OCI-M2 (cell line): ENCODE measurements at regions not wholly inside any gene's neighbourhood (a gene's known extent, or its start where the extent isn't known, plus 50 kb on each side); places are given as distances from the start of the nearest gene placed in this dataset.
"Not testable (repeated sequence)": the region's sequence is repeated elsewhere in the genome, so short reads cannot be mapped to it uniquely, and the experiment has no call there.

Experiments
- DNase-seq: peaks from one replicate; lab custom pipeline; 2025; ENCODE audit not compliant: unreplicated experiment; lab: John Stamatoyannopoulos, UW

DNA sequence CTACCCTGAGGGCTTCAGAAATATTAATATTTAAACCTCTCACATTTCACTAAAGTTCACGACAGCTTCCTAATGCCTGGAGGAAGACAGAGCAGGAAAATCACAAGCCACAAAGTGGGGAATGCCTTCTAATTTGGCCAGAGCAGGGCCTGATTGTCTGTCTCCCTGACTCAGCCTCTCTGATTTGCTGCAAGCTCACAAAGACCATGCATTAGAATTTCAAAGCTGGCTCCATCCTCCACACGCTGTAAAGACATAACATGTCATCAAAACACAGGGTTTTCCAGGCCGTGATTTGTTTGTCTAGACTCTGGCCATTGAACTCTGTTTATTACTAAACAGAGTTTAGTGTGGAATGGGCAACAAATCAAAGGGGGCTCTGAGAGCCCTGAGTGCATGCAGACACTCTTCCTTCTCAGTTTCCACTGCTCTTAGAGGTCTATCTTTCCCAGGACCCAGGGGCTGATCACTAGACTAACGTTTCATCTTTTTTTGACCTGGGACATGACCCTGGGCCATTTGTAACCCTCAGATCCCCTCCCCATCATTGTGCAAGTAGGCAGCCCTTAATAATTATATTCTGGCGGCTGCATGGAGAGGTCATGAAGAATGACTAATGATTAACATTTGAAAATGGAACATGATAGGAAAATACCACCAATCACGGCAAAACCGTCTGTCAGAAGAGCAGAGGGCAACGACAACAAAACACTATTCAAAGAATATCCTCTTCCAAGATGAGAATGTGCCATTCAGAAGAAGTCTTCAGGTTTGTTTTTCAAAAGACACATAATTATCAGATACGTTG is 140.2 kb downstream of the ENC1 start:
- DNase-seq: no peak

DNA sequence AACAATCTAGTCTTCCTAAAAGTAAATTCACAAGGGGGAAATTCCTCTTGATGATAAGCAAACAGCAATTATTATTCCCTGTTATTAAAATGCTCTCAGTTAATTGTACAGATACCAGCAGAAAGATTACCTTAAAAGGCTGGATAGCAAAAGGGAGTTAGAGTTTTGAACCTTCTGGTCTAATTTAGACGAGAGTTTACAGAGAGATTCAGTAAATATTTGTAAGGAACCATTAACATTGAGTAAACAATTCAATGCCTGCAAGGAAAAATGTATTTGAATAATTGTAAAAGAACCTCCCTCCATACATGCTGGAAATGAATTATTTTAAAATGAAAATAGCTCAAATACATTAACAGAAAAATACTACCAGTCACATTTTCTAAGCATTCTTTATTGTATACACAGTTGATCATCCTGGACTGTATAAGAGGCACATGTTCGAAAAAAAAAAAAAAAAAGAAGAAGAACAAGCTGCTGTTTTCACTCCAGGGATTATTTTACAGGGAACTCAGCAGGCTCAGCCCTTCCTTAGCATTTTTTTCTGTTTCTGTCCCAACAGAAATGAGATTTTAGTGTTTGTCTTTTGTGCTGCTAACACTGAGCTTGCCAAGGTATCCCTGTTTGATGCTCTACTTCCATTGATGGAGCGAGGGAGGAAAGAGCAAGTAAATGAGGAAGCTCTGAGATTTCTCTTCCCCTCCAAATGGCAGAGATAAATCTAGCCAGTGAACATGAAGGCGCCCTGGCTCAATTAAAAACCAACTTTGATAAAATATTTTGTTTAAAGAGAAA is 141.1 kb downstream of the ENC1 start:
- DNase-seq: no peak

DNA sequence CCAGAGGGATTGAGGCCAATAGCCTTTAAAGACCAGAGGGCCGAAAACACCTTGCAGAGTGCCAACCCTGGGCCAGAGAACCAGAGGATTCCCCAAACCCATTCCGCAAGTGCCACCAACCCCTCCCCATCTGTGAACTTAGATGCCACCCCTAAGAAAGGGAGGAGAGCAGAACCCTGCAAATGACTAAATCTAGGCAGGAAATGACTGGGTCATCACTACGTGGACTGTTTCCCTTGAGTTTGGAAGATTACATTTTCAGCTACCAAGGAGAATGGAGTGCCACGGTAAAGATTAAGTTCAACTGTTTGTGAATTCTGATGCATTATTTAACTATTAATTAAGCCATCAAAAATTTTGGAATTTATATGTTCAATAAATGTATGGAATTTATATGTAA is 142.8 kb downstream of the ENC1 start:
- DNase-seq: no peak

DNA sequence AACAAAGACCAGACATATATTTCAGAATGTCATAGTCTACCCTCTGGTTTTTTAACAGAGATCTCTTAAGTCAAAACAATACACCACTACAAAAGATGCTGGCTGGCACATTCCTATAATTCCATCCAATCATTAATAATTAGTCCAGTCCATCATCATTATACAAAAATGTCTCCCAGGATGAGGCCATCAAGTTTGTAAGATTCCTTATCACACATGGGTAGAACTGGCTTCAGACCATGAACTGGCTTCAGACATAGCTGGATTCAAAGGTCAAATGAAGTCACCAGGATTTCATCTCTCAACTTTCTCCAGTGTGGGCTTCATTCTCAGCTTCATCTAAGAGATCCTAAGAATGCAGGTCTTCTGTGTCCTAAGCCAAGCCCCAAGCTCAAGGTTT is 147.1 kb downstream of the ENC1 start:
- no peak for DNase-seq

DNA sequence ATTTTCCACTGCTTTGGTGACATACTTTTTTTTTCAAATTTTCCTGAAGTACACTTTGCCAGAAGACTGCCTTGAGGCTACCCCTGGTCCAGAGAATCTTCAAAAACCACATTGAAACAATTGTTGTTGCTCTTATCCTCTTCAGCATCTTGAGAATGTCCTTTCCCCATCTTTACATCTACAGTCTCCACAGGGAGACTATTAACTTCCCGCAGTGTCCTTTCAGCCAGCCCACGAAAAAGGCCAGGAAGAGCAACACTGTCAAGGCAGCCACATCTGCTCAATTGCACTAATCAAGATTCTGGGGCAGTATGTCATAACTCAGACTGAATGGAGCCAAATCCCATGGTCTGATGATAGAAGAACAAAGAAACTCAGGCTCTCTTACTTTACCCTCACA is 148.3 kb downstream of the ENC1 start:
- no peak for DNase-seq

DNA sequence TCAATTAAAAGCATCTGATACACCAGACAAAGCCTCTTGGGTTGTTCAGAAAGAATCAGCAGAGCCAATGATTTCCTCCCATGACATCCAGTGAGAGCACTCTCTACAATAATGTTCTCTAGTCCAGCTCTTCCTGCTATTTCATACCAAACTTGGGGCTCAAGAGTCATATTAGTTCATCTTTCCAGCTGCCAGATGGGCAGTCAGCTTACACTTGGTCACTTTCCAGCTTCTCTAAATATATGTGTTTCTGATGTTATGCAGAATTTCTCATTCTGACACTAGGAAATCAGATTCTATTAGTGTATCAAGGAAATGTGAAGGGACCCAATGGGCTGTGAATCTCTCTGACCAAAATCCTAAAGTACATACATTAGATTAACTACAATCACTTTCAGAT is 148.9 kb downstream of the ENC1 start:
- DNase-seq: no peak

DNA sequence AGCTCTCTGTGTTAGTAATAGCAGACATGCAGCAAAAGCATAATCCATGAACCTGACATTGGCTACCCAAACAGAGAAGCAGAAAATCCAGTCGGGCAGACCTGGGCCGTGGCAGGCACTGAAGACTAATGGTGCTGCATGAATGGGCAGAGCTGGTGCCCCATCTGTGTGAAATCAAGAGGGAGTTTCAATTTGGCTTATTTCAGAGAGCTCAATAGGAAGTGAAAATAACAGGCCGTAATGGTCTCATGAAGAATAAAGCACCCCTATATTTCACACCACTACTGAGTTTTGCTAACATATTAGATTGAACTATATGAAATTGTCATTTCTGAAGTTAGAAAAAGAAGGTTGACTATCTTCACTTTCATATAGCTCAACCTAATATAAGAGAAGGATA is 149.7 kb downstream of the ENC1 start:
- no peak for DNase-seq

DNA sequence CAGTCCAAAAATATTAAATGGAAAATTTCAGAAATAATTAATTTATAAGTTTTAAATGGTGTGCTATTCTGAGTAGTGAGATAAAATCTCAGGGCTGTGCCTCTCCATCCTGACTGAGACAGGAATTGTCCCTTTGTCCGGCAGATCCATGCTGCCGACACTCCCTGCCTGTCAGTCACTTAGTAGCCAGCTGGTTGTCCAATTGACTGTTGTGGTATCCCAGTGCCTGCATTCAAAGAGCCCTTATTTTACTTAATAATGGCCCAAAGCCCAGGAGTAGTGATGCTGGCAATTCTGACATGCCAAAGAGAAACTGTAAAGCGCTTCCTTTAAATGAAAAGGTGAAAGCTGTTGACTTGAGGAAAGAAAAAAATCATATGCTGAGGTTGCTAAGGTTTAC is 157.5 kb downstream of the ENC1 start:
- no peak for DNase-seq

DNA sequence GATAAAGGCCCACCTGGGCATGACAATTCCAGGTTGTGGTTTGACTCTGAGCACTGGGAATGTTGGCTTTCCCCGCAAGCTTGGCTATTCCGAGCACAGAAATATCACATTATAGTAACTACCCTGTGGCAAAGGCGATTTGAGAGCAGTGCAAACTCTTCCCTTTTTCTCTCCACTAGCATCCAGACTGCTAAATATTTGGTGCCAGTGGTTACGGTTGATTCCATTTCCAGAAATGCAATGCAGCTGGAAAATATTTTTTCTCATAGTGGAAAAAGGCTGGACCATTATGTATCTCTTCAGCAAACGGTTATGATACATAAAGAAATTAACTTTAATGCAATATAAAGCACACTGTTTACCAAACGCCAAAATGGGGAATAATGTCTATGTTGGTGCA is 158.0 kb downstream of the ENC1 start:
- no peak for DNase-seq

DNA sequence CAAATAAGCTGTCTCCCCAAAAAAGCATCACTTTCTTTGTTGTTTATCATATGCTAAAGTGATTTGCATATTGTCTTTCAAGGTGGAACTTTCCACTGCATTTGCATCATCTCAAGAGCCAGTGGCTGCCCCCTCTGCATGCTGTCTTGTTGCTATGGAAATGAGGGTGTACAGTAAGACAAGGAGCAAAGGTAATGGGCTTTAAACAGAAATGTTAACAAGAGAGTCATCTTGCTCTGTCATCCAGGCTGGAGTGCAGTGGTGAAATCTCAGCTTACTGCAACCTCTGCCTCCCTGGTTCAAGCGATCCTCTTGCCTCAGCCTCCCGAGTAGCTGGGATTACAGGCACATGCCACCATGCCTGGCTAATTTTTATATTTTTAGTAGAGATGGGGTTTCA is 159.2 kb downstream of the ENC1 start:
- not testable (repeated sequence) for DNase-seq

DNA sequence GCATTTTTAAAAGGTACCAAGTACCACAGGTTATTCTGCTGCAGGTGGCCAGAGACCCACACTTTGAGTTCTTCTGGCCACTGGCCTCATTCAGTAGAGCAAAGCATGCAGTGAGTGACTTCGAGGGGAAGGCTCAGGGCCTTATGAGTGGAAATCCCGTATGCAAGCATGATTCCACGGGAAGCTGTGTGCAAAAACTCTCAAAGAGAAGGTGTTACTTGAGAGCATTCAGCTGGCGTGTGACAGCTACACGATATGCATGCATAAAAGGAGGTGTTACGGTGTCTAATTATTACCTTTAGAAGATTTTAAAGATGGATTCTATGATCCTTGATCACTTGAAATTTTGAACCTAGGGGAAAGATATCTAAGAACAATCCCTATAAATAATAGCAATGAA is 160.3 kb downstream of the ENC1 start:
- DNase-seq: no peak

DNA sequence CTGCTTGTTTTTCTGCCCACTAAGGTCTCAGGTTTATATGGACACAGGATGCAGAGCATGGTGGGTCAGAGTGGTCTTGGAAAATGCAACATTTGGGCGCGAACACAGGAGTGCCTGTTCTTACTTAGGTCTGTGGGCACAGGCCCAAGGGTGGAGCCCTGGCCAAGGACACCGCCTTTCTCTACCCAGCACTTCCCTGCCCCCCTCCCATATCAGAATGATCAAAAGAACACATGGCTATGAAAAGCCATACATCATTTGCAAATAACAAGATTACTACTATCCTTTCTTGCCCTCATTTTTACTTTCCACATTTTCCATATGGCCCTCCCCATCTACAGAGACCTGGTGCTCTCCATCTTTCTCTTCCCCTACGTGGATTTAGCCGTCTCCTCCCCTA is 162.2 kb downstream of the ENC1 start:
- no peak for DNase-seq

DNA sequence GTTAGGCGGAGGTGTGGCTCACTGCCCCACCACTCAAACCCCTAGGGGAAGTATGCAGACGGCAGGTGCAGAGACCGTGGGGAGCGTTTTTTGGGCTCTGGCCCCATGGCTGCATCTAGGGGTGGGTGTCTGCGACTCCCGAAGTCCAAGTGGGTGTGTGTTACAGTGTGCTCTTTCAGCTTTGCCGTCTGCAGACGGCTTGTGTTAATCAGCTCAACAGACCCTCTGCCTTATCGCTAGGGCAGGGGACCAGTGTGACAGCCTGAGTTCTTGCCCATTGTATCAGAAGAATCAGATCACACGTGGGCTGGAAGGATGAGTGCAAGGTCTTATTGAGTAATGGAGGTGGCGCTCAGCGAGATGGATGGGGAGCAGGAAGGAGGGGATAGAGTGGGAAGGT is 162.8 kb downstream of the ENC1 start:
- no peak for DNase-seq

DNA sequence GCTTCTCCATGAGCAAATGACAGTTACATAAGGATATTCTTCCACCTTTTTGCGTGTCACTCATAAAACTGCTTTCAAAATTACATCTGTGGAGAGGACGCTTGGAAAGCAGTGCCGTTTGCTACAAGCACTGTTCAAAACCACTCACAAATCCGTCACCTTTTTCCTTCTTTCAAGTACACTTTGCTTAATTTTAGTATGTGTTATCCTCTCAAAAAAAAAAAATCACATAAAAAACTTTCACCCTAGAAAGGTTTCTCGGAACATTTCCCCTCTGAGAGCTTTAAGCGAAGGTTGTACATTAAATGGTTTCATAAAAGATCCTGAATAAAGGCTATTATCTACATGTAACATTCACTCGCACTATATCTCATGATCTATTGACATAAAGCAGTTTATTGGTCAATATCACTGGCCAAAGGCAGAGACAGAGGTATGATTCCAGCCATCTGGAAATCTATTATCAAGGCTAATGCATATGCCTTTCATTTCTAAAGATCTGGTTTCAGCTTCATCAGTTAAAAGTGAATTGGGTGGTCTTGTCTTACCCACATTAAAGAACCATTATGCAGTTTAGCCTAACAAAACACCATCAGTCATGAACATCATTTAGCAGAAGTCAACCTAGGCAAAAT is 163.6 kb downstream of the ENC1 start:
- DNase-seq: no peak

DNA sequence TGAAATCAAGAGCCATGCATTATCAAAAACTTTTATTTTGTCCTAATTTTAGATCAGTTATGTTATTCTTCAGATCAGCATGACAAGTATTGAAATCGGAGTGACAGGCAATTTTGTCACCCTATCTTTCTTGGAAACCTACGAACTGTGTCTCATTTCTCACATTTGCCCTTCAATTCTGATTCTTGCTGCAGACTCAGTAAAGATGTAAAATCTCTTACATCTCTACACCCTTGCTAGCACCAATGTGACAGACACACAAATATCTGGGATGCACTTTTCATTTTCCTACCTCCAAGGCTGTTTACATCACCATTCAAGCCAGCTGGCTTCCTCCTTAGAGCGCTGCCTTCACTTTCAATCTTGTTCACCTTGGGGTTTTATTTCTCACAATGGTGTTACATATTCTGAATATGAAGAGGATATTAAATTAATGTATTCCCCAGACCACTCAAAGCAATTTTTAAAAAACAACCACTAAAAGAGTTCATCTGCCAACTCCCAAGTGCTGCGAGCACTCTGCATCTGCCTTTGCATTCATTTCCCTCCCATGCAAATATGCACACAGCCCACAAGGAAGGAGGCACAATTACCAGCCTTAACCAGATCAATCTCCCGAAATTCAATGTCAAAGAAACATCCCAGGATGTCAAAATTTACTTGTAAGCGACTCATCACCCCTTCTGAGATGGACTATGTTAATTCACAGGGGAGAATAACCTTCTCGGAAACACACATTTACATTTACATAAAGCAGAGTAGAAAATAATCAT is 164.3 kb downstream of the ENC1 start:
- no peak for DNase-seq

DNA sequence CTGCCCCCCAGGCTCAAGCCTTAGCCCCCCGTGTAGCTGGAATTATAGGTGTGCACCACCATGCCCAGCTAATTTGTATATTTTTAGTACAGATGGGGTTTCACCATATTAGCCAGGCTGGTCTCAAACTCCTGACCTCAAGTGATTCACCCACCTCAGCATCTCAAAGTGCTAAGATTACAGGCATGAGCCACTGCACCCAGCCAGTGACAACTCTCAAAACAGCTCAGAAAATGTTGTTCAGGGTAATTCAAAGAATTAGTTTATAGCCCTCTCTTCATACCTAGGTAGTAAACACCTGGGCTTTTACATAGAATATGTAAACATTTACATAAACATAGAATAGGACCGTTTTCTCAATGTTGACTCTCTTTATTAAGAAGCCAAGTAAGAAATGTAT is 168.7 kb downstream of the ENC1 start:
- no peak for DNase-seq

DNA sequence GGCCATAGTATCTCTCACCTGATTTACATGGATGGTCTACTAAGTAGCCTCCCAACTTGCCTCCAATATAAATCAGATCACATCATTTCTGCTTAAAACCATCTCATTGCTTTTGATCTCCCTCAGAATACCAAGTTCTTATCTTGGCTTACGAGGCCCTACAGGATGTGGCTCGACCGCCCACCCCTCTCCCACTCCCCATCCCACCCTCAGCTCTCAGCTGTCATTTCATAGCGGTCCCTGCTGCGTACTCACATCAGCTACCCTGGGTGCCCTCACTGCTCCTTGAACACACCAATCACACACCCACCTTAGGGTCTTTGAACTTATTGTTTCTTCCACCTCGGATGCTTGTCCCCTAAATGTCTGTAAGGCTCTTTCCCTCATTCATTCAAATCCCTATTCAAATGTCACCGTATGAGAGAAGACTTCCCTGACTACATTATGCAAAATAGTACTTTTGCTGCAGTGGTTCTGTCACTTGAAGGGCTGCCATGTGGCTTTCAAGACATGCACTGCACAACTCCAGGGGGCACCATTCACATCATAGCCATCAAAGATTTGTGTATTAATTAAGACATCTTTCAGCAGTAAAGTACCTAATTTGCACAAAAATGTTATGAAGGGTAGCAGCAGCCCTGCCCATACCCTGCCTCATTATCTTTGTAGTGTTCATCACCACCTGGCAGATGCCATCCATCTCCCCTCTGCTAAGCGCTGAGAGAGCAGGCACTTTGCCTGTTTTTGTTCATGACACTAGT is 171.1 kb downstream of the ENC1 start:
- no peak for DNase-seq

DNA sequence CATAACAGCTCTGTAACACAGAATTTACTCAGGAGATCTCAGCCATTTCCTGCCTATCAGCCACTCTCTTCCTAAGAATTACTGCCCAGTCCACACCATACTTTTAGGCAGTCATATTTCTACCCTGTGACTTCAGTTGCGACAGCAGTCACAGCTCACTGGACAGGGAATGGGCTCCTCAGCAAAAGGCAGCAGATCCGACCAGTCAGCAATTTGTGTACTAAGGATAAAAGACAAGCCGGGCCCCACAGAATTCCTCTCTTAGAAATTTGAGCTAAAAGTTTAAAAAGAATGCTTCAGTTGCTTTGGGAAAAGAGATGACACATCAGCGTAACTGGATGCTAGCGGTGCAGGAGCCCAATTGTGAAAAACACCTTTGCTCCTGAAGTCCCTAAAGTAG is 172.1 kb downstream of the ENC1 start:
- DNase-seq: no peak

DNA sequence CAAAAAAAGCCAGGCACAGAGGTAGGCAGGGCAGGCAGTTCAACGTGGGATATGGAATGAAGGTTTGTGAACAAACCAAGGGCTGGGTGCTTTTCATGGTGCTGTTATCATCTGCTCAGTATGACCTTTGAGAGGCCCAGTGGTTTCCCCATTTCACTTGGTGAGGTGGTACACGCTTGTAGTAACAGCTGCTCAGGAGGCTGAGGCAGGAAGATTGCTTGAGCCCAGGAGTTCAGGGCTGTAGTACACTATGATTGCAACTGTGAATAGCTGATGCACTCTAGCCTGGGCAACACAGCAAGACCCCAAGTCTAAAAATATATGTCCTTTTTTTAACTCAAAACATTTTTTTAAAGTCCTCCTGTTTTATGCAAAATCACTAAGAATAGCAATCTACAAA is 174.8 kb downstream of the ENC1 start:
- DNase-seq: no peak

DNA sequence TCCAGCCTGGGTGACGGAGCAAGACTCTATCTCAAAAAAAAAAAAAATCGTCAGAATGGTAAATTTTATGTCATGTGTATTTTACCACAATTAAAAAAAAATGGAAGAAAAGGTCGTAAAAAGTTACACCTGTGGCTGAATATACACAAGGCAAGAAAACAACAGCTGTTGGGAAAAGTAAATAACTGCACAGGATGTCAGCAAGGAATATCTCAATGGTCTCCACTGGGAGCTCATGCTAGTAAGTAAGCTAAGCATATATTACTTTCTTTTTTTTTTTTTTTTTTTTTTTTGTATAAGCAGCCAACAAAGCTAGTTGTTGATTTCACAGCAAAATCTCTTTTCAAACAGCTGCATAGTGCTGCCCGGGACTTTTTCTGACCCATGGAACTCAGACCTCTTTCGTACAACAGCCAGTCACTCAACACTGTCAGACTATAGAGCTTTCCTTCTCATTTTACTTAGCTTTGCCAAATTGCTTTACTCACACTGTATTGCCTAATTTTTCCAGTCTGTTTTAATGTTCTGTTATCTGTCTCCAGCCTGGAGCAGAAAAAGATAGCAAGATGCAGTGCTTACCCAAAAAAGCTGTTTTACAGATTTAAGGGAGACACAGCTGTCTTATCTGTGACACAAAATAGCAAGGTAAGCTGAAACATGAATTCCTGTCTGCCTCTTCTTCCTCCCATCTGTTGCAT is 175.9 kb downstream of the ENC1 start:
- no peak for DNase-seq
